GM19397 (cell line): ENCODE measurements at regions not wholly inside any gene's neighbourhood (a gene's known extent, or its start where the extent isn't known, plus 50 kb on each side); places are given as distances from the start of the nearest gene placed in this dataset.

ENCODE experiments used
- ATAC-seq: cut with Tn5 transposase; IDR thresholded peaks from one replicate; pipeline ENCODE4 v1.9.1; 2021; ENCODE audit warnings: mild to moderate bottlenecking, moderate library complexity; ENCODE audit not compliant: unreplicated experiment

DNA sequence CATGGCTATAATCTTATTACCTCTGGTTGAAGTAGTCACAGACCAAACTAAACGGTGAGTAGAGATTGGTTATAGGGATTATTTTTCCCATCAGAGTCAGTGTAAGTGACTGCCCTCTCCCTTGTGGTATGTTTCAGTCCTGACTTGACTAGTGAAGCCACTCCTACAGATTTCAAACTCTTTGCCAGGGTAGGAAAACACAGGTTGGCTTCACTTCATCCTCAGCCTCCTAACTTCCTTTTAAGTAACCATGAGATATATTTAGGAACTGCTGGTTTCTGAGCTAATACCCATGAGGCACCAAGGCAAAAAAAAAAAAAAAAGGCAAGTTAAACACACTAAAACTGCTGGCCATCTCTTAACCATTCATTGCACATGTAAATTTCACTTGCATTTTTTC lies 349.2 kb upstream of the MCTP2 start:
- ATAC-seq, result no peak

DNA sequence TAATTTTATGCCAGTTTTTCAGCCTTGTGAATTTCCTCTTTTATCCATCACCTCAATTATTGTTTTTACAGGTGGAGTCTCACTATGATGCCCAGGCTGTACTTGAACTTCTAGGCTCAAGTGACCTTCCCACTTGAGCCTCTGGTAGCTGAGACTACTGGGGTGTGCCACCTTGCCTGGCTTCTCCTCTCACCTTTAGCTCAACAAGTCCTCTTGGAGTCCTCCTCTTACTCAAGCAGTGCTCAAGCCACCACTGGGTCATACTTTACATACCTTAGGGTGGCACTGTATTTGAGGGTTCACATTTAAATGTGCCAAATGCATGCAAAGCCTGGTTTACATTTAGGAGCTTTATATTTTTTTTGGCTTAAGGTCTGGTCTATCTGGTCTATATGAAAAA lies 350.1 kb upstream of the MCTP2 start:
- ATAC-seq, result no peak

DNA sequence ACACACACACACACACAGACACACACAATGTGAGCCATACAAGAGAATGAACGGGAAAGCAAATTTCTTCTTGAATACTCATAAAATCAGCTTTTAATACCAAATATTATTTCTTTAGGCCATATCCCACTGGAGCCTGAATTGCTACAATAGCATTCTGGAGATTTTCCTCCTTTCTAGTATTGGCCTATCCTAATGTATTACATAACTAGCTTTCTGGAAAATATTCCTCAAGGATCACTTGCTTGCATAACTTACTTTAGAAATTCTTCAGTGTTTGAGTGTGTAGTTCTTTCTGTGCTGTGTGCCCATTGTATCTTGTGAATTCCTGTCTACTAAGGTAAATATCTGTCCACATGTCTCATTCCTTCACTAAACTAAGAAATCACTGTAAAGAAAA lies 351.0 kb upstream of the MCTP2 start:
- ATAC-seq, result no peak

DNA sequence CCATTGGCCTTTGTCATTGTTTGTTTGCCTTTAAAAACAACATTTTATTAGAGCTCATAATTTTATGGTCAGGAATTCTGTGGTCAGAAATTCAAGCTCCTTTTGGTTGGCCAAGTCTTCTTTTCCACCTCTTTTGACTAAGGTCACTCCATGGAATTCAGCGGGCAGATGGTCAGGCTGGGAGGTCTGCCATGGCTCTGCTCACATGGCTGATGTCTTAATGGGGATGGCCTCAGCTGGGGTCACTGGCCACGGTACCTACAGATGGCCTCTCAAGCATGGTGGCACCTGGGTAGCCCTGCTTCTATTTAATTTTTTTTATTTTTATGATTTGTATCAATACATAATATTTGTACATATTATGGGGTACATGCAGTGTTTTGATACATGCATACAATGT lies 360.8 kb upstream of the MCTP2 start:
- no peak for ATAC-seq

DNA sequence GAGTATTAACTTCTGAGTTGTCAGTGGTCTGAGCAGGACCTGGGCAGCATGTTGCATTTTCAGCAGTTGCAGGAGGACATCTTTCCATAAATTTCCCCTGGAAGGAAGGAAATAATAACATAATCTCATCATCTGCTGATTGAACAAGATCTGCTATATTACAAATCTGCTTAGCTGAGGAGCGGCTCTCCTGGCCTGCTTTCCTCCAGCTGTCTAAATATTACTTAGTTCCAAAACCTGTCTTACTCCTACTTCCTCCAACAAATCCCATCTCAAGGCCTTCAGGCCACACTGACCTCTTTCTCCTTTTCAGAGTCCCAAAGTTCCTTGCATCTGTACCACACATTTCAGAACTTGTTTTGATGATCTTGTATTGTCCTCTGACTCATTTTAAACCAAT lies 364.4 kb upstream of the MCTP2 start:
- ATAC-seq, result no peak

DNA sequence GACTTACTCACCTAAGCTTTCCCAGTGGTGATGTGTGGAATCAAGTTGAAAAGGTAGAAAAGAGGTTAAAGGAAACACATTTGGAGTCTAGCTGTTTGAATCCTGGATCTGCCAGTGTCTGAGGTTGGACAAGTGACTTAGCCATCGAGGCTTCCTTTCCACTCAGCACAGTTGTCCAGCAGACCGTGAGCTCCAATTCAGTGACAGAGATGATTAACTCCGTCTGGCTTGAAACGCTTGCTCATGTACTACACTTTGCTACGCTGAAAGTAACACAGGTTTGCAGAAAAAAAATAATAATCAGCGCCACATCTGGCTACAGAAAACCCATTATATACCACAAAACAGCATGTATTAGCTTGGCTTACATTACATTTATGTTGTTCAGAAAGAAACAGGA lies 364.9 kb upstream of the MCTP2 start:
- no peak for ATAC-seq

DNA sequence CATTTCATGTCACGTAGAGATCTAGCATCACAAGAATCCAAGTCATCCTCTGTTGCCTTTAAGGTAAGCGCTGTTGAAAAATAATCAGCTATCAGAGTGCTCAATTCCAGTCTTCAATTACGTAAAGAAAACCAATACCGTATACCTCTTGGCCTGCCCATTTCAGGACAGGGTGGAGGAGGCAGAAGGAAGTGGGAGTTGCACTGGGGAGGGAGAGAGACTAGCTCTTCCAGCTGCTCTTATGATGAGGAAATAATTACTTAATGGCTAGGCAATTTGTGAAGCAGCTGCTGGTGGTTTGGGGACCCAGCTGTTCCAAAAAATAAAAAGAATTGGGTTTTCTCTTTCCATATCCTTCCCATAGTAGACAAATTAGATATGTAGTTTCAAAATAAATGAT lies 365.8 kb upstream of the MCTP2 start:
- no peak for ATAC-seq

DNA sequence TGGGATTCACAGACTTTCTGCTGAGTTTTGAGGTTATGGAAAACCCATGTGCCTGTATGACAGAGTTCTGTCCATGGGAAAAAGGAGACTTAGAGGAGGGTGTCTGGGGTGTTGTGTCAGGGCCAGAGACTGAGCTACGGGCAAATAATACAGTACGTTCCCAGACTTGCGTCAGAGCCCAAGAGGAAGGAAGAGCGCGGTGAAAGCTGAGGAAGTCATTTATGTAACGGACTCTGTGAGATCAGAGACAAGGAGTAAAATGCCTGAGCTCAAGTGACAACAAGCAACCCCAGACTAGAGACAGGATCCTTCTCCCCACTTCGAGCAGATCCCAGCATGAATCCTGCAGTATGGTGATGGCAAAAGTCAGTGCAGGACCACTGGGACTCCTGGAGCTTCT lies 368.6 kb upstream of the MCTP2 start:
- no peak for ATAC-seq

DNA sequence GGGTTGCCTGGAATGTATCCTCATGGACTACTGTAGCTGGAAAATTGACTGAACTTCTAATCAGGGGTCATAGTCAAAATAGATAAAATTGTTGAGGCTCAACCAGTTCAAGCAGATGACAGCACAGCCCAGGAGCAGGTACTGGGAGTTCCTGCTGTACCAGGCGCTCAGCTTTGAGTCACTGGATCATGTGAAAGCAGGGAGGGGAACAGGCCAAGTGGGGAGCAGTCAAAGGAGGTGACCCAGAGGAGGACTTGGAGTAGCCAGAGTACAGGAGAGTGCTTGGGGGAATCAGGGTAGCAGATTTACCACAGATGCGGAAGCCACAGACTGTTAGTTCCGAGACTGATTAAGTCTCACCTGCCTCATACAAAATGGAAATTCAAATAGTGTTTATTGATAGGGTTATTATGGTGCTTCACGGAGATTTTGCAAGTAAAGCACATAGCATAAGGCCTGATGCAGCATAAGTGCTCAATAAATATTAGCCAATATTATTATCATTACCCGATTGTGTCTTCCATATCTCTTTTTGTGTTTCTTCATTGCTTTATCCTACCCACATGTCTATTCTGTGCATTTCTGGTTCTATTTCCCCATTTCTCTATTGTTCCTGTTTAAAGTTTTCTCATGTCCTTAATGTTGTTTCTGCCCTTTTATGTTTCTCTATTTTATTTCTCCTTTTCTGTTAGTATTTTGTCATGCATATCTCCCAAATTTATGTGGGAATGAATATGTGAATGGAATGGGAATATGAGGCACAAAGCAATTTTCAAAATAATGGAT lies 369.2 kb upstream of the MCTP2 start:
- no peak for ATAC-seq

DNA sequence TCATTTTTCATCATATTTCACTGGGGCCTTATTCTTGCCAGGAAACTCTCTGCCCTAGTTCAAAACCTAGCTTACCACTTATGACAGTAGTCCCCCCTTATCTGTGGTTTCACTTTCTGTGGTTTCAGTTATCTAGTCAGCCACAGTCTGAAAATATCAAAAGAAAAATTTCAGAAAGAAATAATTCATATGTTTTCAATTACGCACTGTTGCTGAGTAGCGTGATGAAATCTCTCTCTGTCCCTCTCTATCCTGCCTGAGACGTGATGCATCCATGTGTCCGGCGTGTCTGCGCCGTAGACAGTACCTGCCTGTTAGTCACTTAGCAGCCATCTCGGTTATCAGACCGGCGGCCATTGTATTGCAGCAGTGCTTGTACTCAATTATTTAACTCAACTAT lies 369.9 kb upstream of the MCTP2 start:
- ATAC-seq, result no peak

DNA sequence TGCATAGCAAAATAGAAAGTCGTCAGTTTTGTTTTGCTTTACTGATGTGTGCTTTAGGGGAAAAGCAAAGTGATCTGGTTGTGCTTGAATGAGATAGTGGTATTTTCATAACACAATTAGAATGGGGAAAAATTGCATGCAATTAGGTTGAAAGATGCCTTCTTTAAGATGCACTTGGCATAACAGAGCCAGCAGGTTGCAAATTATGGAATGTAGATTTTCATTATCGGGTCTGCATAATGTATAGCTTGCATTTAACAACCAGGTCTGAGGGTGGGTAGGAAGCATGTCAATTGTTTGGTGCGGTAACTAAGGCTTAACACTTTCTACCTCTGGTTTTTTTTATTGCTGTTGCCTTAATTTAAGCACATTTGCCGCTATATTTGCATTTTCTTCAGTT lies 370.7 kb upstream of the MCTP2 start:
- no peak for ATAC-seq

DNA sequence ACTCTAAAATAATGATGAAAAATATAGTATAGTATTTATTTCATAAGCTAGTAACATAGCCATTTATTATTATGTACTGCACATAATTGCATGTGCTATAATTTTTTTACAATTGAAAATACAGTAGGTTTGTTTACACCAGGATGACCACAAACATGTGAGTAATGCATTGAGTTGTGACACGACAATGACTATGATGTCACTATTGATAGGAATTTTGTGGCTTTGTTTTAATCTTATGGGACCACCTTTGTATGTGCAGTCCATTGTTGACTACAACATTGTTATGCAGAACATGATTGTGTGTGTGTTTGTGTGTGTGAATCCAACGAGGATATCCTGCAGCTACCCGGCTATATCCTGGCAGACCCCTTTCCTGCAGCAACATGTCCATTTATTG lies 372.2 kb upstream of the MCTP2 start:
- ATAC-seq, result no peak

DNA sequence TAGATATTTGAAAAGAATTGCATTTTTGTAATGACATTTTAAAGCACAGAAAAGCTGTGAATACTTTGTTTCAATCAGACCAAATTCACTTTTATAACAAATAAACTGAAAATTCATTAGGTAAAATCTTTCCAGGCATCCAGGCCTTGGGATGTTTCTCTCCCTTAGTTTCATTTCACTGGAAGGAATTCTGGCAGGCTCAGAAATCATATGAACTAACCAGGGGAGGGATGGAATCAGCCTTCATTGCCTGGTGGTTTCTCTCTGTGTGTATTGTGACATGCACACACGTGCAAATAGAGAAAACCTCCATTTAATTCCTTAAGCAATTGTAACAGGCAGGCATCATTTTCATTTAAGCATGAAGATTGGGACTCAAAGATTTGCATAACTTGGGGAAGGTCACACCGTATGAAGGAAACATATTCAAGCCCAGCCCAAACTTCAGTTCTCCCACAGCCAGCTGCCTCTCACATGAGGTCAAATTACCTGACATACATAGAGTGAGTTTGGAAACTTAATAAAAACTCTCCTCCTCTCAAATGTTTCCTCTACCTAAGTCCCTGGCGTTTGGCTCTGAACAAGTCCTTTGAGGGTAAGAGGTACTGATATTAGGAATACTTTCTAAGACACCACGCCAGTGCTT lies 376.1 kb upstream of the MCTP2 start:
- ATAC-seq, result no peak

DNA sequence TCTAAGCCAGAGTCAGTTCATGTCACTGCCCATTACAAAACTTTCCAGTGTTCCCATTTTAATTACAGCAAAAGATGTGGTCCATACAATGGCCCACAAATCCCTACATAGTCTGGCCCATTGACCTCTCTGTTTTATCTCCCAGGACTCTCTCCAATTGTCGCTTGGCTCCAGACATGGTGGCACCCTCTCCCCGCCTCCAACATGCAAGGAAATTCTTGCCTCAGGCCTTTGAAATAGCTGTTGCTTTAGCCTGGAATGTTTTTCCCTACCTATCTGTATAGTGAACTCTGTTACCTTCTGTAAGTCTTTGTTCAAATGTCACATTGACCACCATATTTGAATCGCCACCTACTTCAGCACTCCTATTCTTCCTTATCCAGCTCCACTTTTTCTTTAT lies 377.3 kb upstream of the MCTP2 start:
- no peak for ATAC-seq

DNA sequence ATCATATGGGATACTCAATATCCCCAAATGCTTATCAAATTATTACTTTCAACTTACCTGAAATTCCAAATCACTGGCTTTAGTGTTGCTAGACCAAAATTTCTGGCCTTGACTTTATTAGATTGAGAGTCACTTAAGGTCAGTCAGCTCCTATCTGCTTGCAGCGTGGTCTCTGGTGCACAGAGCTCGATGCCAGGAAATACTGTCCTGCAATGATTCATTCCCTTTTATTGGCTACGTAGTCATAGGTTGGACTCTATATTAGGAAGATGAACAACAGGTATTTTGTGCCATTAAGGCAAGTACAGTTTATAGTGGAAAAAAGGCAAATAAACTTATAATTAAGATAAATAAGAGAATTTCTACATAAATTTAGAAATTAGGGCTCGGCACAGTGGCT lies 378.6 kb upstream of the MCTP2 start:
- ATAC-seq, result no peak

DNA sequence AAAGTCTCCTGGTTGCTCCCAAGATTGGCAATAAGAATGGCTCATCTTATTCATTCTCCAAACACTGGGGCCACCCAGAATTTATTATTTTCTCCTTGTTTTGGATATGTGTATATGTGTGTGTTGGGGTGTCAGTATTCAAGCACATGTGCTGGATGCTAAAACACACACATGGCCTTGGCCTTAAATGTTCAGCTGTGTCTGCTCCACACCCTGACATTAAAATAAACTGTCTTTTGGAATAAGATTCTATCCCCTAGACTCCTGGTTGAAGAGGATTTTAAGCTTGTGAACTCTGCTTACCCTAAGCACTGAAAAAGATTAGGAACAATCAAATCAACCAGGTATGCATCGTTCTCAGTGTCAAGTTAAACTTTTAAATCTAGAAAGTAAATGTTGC lies 382.9 kb upstream of the MCTP2 start:
- ATAC-seq, result no peak

DNA sequence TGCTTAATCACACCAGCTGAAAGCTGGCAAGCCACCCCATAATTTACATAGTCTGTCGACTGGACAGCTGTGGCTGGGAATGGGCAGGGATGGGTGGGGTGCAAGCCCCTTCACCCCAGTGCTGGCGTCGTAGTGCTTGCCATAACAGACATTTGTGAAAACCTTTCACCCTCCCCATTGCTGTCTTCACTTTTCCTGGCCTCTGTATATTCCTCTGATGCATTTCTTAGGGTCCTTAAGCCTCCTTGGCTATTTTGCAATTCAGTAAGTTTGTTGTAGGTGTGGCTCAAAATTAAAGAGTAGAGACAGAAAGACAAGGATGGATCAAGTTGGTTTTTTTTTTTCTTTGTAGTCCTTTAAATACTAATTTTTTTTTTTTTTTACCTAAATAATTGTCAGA lies 383.3 kb upstream of the MCTP2 start:
- no peak for ATAC-seq

DNA sequence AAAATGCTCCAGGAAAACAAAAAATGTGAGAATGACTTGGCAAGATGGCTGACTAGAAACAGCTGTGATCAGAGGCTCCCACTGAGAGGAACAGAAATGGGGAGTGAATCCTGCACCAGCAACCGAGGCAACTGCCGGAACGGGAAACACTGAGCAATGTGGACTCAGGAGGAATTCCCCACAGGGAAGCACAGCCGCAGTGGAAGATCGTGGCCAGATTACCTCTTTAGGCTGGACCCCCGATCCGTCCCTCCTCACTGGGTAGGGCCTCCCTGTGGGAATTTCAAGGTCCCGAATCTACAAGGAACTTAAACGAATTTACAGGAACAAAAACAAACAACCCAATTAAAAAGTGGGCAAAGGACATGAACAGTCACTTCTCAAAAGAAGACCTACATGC lies 385.2 kb upstream of the MCTP2 start:
- no peak for ATAC-seq

DNA sequence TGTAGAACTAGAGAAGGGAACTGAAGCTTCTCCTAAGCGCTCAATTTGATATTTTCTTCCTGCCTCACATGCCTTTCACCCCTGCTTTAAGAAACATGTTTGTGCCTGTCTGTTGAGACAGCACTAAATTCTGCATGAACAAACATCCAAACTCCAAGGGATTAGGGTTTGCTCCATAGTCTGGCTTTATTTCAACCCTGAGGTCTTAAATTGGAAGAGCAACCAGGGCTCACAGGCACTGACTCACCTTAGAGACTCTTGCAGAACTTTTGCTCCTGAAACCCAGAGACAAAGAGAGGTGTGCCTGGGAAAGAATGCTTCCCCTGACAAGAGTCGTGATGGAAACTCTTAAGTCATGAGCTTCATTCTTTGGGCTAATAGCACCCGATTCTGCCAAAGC lies 393.9 kb upstream of the MCTP2 start:
- ATAC-seq, result no peak

DNA sequence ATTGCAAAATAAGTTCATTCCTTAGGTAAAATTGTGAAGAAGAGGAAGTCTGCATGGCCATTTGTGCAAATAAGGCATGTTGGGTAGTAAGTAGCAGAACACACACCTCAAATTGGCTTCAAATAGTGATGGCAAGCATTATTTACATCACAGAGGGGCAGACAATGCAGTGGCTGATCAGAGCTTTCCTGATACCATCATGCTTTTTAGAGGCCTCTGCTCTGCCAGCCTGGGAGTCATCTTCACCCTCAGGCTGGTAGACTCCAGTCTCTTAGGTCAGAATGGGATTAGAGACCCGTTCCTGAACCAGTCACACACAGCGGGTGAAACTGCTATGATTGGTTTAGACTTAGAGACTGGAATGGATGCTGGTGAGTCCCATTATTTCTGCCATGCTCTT lies 396.0 kb upstream of the MCTP2 start:
- ATAC-seq, result no peak

DNA sequence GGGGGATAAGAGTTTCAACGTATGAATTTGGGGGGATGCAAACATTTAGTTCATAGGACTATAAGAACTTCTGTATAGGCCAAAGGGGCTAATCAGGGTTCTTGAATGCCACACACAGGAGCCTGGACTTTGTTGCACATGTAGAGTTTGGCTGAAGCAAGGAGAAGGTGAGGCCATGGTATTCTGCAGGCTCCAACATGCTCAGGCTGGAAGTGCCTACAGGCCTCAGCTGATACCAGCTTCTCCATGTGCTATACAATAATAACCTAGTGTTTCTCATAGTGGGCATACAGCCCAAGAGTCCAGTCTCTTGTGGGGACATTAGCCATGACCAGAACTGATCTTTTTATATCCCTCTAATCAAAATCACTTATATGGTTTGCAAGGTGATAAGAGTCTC lies 399.7 kb upstream of the MCTP2 start:
- ATAC-seq, result no peak

DNA sequence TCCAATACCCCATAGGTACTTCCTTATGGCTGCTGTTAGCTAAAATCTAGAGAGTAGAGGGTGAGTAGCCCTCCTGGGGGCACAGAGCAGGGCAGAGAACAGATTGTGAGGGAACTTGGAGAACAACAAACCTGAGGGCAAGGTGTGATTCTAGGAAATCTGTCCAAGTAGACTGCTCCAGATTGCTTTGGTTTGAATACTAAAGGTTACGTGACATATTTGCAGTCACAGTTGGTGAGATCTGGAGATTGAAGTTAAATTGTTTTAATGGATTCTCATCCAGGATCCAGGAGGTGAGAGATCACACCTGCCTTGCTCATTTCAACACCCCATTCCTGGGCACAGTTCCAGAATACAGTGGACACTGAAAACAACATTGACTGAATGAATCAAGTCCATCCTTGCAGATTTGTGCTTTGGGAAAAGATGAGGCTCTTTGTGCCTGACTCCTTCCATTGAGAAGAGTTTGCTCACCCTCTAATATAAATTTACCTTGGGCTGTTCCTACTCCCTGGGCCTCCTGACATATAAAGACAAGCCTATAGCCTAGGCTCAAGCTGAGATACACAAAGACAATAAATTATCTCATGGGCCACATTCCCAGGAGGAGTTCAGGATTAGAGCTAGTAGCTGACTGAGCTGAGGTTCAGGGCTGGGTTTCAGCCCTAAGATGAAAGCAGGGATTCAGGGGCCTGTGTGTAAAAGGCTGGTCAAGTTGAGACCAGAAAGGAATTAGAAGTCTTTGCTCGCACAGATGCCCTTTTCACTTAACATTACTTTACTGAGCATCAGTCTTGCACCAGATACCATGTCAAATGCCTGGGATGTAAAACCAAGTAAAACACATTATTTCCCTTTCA lies 400.9 kb upstream of the MCTP2 start:
- ATAC-seq, result no peak
